BJ (cell line): ENCODE measurements at regions not wholly inside any gene's neighbourhood (a gene's known extent, or its start where the extent isn't known, plus 50 kb on each side); places are given as distances from the start of the nearest gene placed in this dataset.

ENCODE experiments used
- CTCF ChIA-PET: fragments of 350-600 bp; formaldehyde crosslinking; extraction: SDS; loops from one replicate; lab custom pipeline; 2021; ENCODE audit warnings: antibody characterized with exemption, inconsistent platforms; lab: Yijun Ruan, JAX
- POLR2A ChIA-PET: fragments of 300-600 bp; sonication (Branson Sonifier 250); formaldehyde crosslinking; extraction: SDS; loops from one replicate; lab custom pipeline; 2021; ENCODE audit warnings: antibody characterized with exemption; lab: Charles Lee
- DNase-seq: peaks from one replicate; pipeline ENCODE4 v3.0.0-alpha.2; 2011; ENCODE audit warnings: low read depth
- H3K27me3 ChIP-seq: 2 replicates; pipeline ENCODE4 v1.6.0; 2011; ENCODE audit warnings: low read length; ENCODE audit not compliant: control insufficient read depth, insufficient read depth
- H3K36me3 ChIP-seq: 2 replicates; pipeline ENCODE4 v1.5.1; 2011; ENCODE audit warnings: low read length; ENCODE audit not compliant: control insufficient read depth, insufficient read depth
- H3K4me3 ChIP-seq: 2 replicates; pipeline ENCODE4 v1.5.1; 2011; ENCODE audit warnings: low read depth, mild to moderate bottlenecking, control low read depth, low read length
- CTCF ChIP-seq: IDR thresholded peaks from 2 replicates; pipeline ENCODE4 v1.5.1; 2011; ENCODE audit warnings: low read depth, mild to moderate bottlenecking, control low read depth, inconsistent platforms, low read length, moderate library complexity; ENCODE audit not compliant: insufficient read depth

- no peak for TF ChIP-seq CTCF
- Histone ChIP-seq H3K4me3 (no peak overlapping the region), H3K27me3 (no peaks in the 10 kb centered on the region), H3K36me3 (no peaks in the 10 kb centered on the region)
- no peak for DNase-seq
- POLR2A ChIA-PET: no interaction called here
- CTCF ChIA-PET: no interaction called here
Observed at GRCh38 chr1:14320986-14321385, 277.5 kb upstream of the KAZN start.

GRCh38 chr1:14321422-14321821 is 277.1 kb upstream of the KAZN start:
- no peak for DNase-seq
- Histone ChIP-seq H3K36me3 (no peaks in the 10 kb centered on the region), H3K27me3 (no peaks in the 10 kb centered on the region), H3K4me3 (no peak overlapping the region)
- CTCF ChIA-PET: no interaction called here
- POLR2A ChIA-PET: no interaction called here
- no peak for TF ChIP-seq CTCF

- TF ChIP-seq CTCF: no peak
- DNase-seq: no peak
- no peaks in the 10 kb centered on the region for H3K36me3 ChIP-seq
- no peaks in the 10 kb centered on the region for H3K27me3 ChIP-seq
- ChIA-PET CTCF (no interaction called here), POLR2A (no interaction called here)
- H3K4me3 ChIP-seq: no peak overlapping the region
Observed at GRCh38 chr1:14323568-14324247, 274.8 kb upstream of the KAZN start.

- TF ChIP-seq CTCF: no peak
- ChIA-PET POLR2A (no interaction called here), CTCF (no interaction called here)
- DNase-seq: no peak
- Histone ChIP-seq H3K4me3 (no peak overlapping the region), H3K27me3 (no peaks in the 10 kb centered on the region), H3K36me3 (no peaks in the 10 kb centered on the region)
Observed at GRCh38 chr1:14324248-14324630, 274.2 kb upstream of the KAZN start.

- no peak overlapping the region for H3K4me3 ChIP-seq
- H3K27me3 ChIP-seq: no peaks in the 10 kb centered on the region
- TF ChIP-seq CTCF: no peak
- no peak for DNase-seq
- H3K36me3 ChIP-seq: no peaks in the 10 kb centered on the region
- ChIA-PET POLR2A (no interaction called here), CTCF (no interaction called here)
Observed at GRCh38 chr1:14326857-14327256, 271.6 kb upstream of the KAZN start.
